H1 (cell line): ENCODE measurements at regions not wholly inside any gene's neighbourhood (a gene's known extent, or its start where the extent isn't known, plus 50 kb on each side); places are given as distances from the start of the nearest gene placed in this dataset.

Experiments used
- CHD2 ChIP-seq: IDR thresholded peaks from 2 replicates; pipeline ENCODE4 v1.6.1; 2012; ENCODE audit warnings: low read length, improper control_type of control experiment
- CREB1 ChIP-seq: IDR thresholded peaks from 2 replicates; pipeline ENCODE4 v1.6.1; 2012; ENCODE audit warnings: inconsistent platforms
- CTCF ChIP-seq, 3 experiments: IDR thresholded peaks; 1 replicate in 2 of 3; 2 replicates in 1 of 3; pipeline versions ENCODE4 v1.5.1 to v1.6.1; 2011; ENCODE audit warnings: low read length in 3 of 3, mild to moderate bottlenecking in 3 of 3, inconsistent platforms in 2 of 3, low read depth in 1 of 3, moderate library complexity in 1 of 3; ENCODE audit not compliant: insufficient read depth in 1 of 3; ENCODE audit errors: control extremely low read depth in 1 of 3
- EZH2 ChIP-seq: fragments of 200-600 bp; sonication (generic); IDR thresholded peaks from 2 replicates; pipeline ENCODE4 v1.7.1; 2012; ENCODE audit warnings: low read depth, mild to moderate bottlenecking, moderate library complexity, low read length, inconsistent platforms; ENCODE audit not compliant: severe bottlenecking
- GTF2F1 ChIP-seq: IDR thresholded peaks from 2 replicates; pipeline ENCODE4 v1.6.1; 2012; ENCODE audit warnings: low read depth, low read length, improper control_type of control experiment, borderline replicate concordance
- JUND ChIP-seq: IDR thresholded peaks from 2 replicates; pipeline ENCODE4 v1.6.1; 2011; ENCODE audit warnings: mild to moderate bottlenecking, improper control_type of control experiment, low read length
- POLR2A ChIP-seq, 2 experiments: IDR thresholded peaks; 1 replicate in 1 of 2; 2 replicates in 1 of 2; pipeline ENCODE4 v1.6.1; 2011; ENCODE audit warnings: low read depth in 2 of 2, low read length in 2 of 2, mild to moderate bottlenecking in 2 of 2; ENCODE audit errors: control extremely low read depth in 1 of 2
- POLR2AphosphoS5 ChIP-seq: IDR thresholded peaks from 2 replicates; pipeline ENCODE4 v1.6.1; 2011; ENCODE audit warnings: low read depth, low read length
- SAP30 ChIP-seq: fragments of 300-600 bp; sonication (generic); IDR thresholded peaks from 2 replicates; pipeline ENCODE4 v1.7.1; 2012; ENCODE audit warnings: low read length, moderate library complexity, mild to moderate bottlenecking, inconsistent platforms; ENCODE audit not compliant: insufficient read depth, insufficient replicate concordance
- YY1 ChIP-seq: IDR thresholded peaks from 2 replicates; pipeline ENCODE4 v1.6.1; 2011; ENCODE audit warnings: low read depth, mild to moderate bottlenecking, low read length

GRCh38 chr1:73749996-73750395 is 448.0 kb downstream of the LRRIQ3 start:
- TF ChIP-seq POLR2AphosphoS5 (no peak), CTCF (IDR thresholded peaks at IDR 0.05; ENCODE audit: control extremely low read depth in 1 of 3, insufficient read depth in 1 of 3, low read depth in 1 of 3, low read length in 3 of 3) (no peak), POLR2A (IDR thresholded peaks at IDR 0.05; ENCODE audit: control extremely low read depth in 1 of 2, low read depth in 2 of 2, low read length in 2 of 2) (no peak), CHD2 (no peak), SAP30 (no peak), YY1 (no peak), JUND (no peak), GTF2F1 (no peak), CREB1 (no peak), EZH2 (no peak)
